MM.1S (cell line): ENCODE measurements at regions not wholly inside any gene's neighbourhood (a gene's known extent, or its start where the extent isn't known, plus 50 kb on each side); places are given as distances from the start of the nearest gene placed in this dataset.

ENCODE experiments used
- CTCF ChIP-seq: fragments of 300-600 bp; sonication (generic); IDR thresholded peaks from 2 replicates; pipeline ENCODE4 v1.5.1; 2016; ENCODE audit warnings: antibody characterized with exemption, low read length, mixed read lengths
- EZH2phosphoT487 ChIP-seq: fragments of 300-600 bp; sonication (generic); IDR thresholded peaks from 2 replicates; pipeline ENCODE4 v1.6.1; 2018; ENCODE audit warnings: antibody characterized with exemption, low read length

- no peak for TF ChIP-seq CTCF
- no peak for TF ChIP-seq EZH2phosphoT487
Observed at GRCh38 chr3:65004795-65005295, 317.0 kb upstream of the ADAMTS9 start.
